Esophagus muscularis mucosa (tissue), 3 donors: ENCODE measurements at regions not wholly inside any gene's neighbourhood (a gene's known extent, or its start where the extent isn't known, plus 50 kb on each side); places are given as distances from the start of the nearest gene placed in this dataset.

Source experiments
- POLR2AphosphoS5 ChIP-seq, 2 donors: sonication (generic); formaldehyde crosslinking; IDR thresholded peaks; one replicate each; pipeline ENCODE4 v1.6.1; 2017; ENCODE audit warnings: antibody characterized with exemption in 2 of 2
- TF ChIP-seq, protein P1 (sequence below), 3 experiments: fragments of 200-600 bp in 2 of 3; fragments of 450-650 bp in 1 of 3; sonication (generic) in 2 of 3; IDR thresholded peaks; one replicate each; pipeline ENCODE4 v1.5.1; 2017 to 2019; ENCODE audit warnings: antibody characterized with exemption in 3 of 3, mild to moderate bottlenecking in 2 of 3, moderate library complexity in 1 of 3

- TF ChIP-seq, protein P1, sequence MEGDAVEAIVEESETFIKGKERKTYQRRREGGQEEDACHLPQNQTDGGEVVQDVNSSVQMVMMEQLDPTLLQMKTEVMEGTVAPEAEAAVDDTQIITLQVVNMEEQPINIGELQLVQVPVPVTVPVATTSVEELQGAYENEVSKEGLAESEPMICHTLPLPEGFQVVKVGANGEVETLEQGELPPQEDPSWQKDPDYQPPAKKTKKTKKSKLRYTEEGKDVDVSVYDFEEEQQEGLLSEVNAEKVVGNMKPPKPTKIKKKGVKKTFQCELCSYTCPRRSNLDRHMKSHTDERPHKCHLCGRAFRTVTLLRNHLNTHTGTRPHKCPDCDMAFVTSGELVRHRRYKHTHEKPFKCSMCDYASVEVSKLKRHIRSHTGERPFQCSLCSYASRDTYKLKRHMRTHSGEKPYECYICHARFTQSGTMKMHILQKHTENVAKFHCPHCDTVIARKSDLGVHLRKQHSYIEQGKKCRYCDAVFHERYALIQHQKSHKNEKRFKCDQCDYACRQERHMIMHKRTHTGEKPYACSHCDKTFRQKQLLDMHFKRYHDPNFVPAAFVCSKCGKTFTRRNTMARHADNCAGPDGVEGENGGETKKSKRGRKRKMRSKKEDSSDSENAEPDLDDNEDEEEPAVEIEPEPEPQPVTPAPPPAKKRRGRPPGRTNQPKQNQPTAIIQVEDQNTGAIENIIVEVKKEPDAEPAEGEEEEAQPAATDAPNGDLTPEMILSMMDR (IDR thresholded peaks at IDR 0.05) = no peak
- TF ChIP-seq POLR2AphosphoS5 (IDR thresholded peaks at IDR 0.05) = no peak
Observed at GRCh38 chr3:118298133-118298532, 736.5 kb downstream of the IGSF11 start.
